NCI-H526 (cell line): ENCODE measurements at regions not wholly inside any gene's neighbourhood (a gene's known extent, or its start where the extent isn't known, plus 50 kb on each side); places are given as distances from the start of the nearest gene placed in this dataset.
"Not testable (repeated sequence)": the region's sequence is repeated elsewhere in the genome, so short reads cannot be mapped to it uniquely, and the experiment has no call there.

Experiments used
- DNase-seq, 2 experiments: peaks; one replicate each; lab custom pipeline; 2025; lab: John Stamatoyannopoulos, UW

DNA sequence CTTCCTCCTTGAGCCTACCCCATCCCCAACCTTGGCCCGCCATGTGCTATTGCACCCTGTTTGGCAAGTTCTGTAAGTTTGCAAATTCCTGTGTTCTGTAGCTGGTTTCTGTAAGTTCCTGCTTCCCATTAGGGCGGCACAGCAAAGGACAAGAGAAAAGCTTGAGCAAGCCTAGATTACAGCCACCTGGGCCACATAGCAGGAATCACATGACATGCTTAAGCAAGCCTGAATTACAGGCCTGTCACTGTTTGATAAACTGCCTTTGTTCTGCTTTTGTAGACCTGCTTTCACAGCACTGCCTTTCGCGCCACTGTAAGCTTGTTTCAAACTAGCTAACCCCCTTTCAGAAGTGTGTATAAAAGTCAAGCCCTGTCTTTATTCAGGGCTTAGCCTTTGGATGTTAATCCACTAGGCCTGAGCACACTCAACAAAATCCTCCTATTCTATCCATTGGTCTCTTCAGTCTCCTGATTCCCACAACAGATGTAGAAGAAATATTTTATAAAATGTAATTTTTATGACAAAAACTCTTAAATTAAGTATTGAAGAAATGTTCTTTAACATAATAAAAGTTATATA, 906.8 kb upstream of the NDST4 start:
- no peak for DNase-seq

- no peak for DNase-seq
Measured at GRCh38 chr4:116018831-116019230, 905.4 kb upstream of the NDST4 start.

DNA sequence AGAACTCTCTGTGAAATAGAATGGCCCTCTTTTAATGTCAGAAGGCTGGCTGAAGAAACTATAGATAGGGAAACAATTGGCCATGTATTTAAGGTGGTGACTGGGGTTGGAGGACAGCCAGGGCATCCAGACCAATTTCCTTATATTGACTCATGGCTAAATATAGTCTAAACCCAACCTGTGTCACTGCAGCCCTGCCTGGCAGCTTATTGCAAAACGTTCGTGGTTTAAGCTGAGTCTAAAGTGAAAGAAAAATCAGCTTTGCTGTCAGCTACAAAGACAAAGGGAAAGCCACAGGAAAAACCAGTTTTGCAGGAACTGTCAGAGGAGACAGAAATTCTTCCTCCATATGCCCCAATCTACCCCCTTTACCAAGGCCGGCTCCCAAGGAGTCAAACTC, 902.8 kb upstream of the NDST4 start:
- no peak for DNase-seq

GRCh38 chr4:116015549-116015948, 902.1 kb upstream of the NDST4 start:
- DNase-seq, result no peak

- no peak for DNase-seq
Measured at GRCh38 chr4:116015062-116015461, 901.6 kb upstream of the NDST4 start.

- no peak for DNase-seq
Measured at GRCh38 chr4:116010923-116011322, 897.5 kb upstream of the NDST4 start.

DNA sequence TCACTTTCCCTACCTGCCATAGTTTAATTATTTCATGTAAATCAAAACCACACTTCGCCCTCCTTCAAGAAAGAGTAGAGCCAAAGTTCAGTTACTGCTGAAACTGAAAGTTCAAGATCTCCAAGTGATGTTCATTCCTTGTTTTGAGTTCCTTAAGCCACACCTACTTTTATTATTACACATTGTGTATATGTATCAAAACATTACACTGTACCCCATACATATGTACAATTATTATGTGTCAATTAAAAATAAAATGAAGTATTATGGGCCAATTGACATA, 892.3 kb upstream of the NDST4 start:
- DNase-seq, result no peak

DNA sequence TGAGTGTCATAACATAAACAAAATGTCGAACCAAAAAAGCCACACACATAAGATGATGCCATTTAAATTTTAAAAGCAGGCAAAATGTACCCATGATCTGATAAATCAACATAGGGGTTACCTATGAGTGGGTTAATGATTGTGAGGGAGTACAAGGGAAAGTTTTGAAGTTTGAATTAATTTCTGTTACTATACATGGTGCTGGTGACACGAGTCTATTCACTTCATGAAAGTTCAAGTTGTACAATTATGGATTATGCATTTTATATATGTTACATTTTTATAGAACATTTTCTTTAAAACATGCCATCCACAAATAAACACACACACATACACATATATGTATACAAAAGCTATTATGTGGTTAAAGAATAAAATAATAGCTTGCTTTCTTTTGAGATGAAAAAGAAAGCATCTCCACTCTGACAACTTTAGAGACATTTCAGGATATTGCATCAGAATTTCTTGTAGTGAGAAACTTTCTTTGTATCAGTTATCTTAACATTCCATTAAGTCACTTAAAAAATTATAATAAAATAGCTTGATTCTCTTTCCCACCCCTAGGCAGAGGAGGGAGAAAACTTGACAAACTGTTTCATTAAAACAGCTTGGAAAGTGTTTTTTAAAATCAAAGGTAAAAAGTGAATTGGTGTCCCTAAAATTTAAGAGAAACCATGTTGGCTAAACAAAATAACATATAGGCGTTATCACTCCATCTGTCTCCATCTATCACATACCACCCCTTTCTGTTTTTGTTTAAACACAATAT, 891.8 kb upstream of the NDST4 start:
- no peak for DNase-seq

- no peak for DNase-seq
Measured at GRCh38 chr4:116001291-116001690, 887.9 kb upstream of the NDST4 start.

- no peak for DNase-seq
Measured at GRCh38 chr4:115986573-115986972, 873.2 kb upstream of the NDST4 start.

GRCh38 chr4:115975421-115976001, 862.1 kb upstream of the NDST4 start:
- DNase-seq, result not testable (repeated sequence)

GRCh38 chr4:115973768-115974167, 860.3 kb upstream of the NDST4 start:
- no peak for DNase-seq

DNA sequence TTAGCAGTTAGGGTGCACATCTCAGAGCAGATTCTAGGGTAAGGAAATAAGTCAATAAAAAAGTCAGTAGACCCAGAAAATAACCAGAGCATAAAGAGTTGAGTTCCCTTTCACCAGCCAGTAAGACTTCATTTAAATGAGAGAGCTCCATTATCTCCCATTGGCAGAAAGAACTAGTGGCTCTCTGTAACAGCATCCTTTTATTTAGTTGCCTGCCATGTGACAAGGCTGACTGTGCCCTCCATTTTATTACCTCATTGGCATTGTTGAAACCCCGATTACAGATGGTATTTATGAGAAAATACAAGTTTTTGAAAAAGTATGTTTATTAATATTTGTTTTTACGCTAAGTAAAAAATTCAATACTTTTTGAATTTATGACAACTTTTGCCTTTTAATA, 859.5 kb upstream of the NDST4 start:
- no peak for DNase-seq

GRCh38 chr4:115970859-115971258, 857.4 kb upstream of the NDST4 start:
- DNase-seq, result no peak

GRCh38 chr4:115969756-115970155, 856.3 kb upstream of the NDST4 start:
- no peak for DNase-seq

GRCh38 chr4:115965588-115965987, 852.2 kb upstream of the NDST4 start:
- DNase-seq, result no peak

DNA sequence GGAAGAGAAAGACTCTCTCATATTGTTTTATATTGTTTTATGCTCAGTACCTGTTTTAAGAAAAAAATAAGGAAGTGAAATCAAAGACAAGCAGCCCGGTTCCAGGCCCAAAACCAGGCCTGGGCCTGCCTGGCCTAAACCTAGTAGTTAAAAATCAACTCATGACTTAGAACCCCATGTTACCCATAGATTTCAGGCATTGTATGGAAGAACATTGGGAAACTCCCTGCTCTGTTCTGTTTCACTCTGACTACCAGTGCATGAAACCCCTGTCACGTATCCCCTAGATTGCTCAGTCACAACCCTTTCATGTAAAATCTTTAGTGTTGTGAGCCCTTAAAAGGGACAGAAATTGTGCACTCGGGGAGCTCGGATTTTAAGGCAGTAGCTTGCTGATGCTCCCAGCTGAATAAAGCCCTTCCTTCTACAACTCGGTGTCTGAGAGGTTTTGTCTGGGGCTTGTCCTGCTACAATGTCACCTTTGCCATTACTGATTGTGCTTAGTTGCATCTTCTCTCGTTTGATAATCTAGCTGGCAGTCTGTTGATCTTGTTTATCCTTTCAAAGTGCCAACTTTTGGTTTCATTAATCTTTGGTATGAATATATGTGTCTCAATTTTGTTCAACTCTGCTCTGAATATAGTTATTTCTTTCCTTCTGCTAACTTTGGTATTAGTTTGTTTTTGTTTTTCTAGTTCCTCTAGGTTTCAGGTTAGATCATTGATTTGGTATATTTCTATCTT, 842.8 kb upstream of the NDST4 start:
- not testable (repeated sequence) for DNase-seq

- DNase-seq, result no peak
Measured at GRCh38 chr4:115950806-115951205, 837.4 kb upstream of the NDST4 start.

- not testable (repeated sequence) for DNase-seq
Measured at GRCh38 chr4:115949974-115950743, 836.7 kb upstream of the NDST4 start.

DNA sequence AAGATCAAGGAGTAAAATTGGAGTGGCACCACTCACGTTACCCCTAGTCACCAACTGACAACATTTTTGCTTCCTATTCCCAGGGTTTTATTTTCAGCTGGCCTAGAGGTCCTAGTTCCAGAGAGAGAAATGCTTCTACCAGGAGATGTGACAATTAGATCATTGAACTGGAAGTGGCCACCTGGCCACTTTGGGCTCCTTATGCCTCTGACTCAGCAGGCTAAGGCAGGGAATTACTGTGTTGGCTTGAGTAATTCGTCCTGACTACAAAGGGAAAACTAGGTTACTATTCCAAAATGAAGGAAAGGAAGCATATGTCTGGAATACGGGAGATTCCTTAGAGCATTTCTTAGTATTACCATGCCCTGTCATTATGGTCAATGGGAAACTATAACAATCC, 831.6 kb upstream of the NDST4 start:
- no peak for DNase-seq

- DNase-seq, result no peak
Measured at GRCh38 chr4:115944146-115944905, 830.9 kb upstream of the NDST4 start.
